ENCODE measurements at regions not wholly inside any gene's neighbourhood (a gene's known extent, or its start where the extent isn't known, plus 50 kb on each side); places are given as distances from the start of the nearest gene placed in this dataset.

DNA sequence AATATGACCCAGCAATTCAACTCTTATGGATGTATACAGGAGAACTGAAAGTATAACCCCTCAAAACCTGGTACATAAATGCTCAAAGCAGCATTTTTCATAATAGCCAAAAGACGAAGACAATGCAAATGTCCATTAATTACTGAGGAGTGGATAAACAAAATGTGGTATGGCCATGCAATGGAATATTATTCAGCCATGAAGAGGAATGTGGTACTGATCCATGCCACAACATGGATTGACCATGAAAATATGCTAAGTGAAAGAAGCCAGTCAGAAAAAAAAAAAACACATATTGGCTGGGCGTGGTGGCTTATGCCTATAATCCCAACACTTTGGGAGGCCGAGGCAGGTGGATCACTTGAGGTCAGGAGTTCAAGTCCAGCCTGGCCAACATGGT lies 74.5 kb upstream of the PLS3 start:
- TF ChIP-seq TARDBP (IDR thresholded peaks at IDR 0.05) (no peak), ARNT (IDR thresholded peaks at IDR 0.05) (no peak), ZNF384 (IDR thresholded peaks at IDR 0.05) (no peak), CTBP1 (IDR thresholded peaks at IDR 0.05; ENCODE audit: borderline replicate concordance) (no peak), FOXM1 (IDR thresholded peaks at IDR 0.05; ENCODE audit: borderline replicate concordance) (no peak), LEF1 (IDR thresholded peaks at IDR 0.05; ENCODE audit: borderline replicate concordance) (no peak), FOXK2 (IDR thresholded peaks at IDR 0.05) (no peak), SUZ12 (IDR thresholded peaks at IDR 0.05) (no peak), HDGF (IDR thresholded peaks at IDR 0.05; ENCODE audit: borderline replicate concordance) (no peak), L3MBTL2 (conservative IDR thresholded peaks at IDR 0.05) (no peak), SP1 (IDR thresholded peaks at IDR 0.05) (no peak), FOXA1 (IDR thresholded peaks at IDR 0.05) (no peak)
- TF ChIP-seq, protein P1, sequence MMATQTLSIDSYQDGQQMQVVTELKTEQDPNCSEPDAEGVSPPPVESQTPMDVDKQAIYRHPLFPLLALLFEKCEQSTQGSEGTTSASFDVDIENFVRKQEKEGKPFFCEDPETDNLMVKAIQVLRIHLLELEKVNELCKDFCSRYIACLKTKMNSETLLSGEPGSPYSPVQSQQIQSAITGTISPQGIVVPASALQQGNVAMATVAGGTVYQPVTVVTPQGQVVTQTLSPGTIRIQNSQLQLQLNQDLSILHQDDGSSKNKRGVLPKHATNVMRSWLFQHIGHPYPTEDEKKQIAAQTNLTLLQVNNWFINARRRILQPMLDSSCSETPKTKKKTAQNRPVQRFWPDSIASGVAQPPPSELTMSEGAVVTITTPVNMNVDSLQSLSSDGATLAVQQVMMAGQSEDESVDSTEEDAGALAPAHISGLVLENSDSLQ (IDR thresholded peaks at IDR 0.05) = no peak
